HG03060 (cell line): ENCODE measurements at regions not wholly inside any gene's neighbourhood (a gene's known extent, or its start where the extent isn't known, plus 50 kb on each side); places are given as distances from the start of the nearest gene placed in this dataset.
"Not testable (repeated sequence)": the region's sequence is repeated elsewhere in the genome, so short reads cannot be mapped to it uniquely, and the experiment has no call there.

Source experiments
- ATAC-seq: cut with Tn5 transposase; IDR thresholded peaks from one replicate; pipeline ENCODE4 v1.9.1; 2021; ENCODE audit warnings: low read depth, moderate number of reproducible peaks; ENCODE audit not compliant: unreplicated experiment

DNA sequence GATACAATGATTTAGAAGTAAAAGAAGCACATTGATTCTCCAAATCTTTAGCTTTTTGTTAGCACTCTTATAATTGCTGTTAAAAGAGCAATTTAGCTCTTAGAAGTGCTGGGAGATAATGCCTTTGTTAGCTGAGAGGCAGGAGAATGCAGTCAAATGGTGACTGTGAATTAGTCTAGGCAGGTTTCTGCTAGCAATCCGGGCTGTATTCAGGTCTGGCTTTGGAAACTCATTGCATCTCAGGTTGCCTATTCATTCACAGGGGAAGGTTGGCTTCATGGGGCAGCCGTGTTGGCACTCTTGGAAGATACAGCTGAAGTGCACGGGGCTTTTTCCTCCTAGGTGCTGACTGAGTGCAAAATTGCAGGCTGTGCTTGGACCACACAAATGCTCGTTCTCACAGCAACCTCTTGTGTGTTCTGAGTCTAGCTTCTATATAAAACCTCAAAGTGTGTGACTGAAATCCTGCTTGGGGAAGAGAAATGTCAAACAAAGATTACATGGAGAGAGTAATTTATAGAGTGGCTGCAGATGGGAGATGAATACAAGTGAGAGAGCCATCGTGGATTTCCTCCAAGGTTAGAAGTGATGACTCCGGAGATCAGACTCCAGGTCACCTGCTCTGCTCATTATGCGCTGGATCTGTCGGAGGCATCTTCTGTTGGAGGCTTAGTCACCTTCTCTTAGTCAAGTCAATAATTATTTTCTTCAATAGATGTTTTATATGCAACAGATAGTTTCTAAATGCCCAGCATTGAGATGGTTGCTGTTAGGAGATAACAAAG, 167.8 kb downstream of the PMAIP1 start:
- ATAC-seq, result no peak

- ATAC-seq, result no peak
These were observed 166.6 kb downstream of the PMAIP1 start for GRCh38 chr18:60066219-60066975.

GRCh38 chr18:60064271-60064670, 164.5 kb downstream of the PMAIP1 start:
- ATAC-seq, result no peak

GRCh38 chr18:60062831-60063230, 163.0 kb downstream of the PMAIP1 start:
- ATAC-seq, result not testable (repeated sequence)

- ATAC-seq, result no peak
These were observed 162.6 kb downstream of the PMAIP1 start for GRCh38 chr18:60062396-60062795.

DNA sequence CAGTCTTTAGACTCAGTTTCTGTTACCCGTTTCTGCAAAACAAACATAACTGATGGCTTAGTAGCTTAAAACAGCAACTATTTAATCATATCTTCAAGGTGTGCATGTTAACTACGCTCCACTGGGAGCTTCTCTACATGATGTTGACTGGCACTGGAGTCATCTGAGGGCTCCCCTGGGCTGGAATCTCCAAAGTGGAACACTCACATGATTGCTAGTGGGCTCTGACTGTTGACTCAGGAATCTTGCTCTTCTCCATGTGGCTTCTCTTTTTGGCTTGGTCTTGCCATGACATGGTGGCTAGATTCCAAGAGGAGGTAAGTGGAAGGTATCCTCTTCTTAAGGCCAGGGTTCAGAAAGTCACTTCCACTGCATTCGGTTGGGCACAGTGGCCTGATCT, 160.8 kb downstream of the PMAIP1 start:
- ATAC-seq, result no peak

DNA sequence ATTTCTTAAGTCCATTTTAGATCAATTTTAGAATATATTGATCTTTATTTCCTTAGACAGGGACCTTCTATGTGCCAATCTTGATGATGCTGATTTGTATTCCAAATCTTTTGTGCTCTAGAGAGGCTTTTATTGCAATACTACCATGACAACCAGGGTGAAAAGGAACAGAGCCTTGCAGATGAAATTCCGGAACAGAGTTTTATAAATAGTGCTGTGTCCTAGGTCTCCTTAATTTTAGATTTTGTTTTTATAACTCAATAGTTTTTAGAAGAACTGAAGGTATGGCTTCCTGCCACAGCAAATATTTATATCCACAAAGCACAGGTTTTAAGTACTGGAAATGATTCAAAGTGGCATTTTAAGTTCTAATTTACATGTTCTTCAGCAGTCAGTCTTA, 160.2 kb downstream of the PMAIP1 start:
- ATAC-seq, result no peak

DNA sequence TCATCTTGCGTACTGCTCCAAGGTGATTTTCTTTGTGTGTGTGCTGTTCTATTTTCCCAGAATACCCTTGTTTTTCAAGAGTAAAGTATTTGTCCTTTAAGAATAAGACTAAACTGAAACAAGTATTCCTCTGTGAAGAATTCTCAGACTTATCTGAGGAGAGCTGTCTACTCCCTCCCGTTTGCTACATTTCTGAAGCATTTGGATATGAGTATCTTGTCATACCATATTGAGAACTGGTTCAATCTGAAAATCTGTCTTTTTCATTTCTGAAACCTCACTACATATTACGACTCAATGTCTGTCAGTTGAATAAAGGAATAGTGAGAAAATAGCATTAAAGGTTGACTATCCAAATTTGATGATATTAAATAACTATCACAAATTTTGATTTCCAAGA, 159.4 kb downstream of the PMAIP1 start:
- ATAC-seq, result no peak

GRCh38 chr18:60053747-60054304, 154.0 kb downstream of the PMAIP1 start:
- peak; percentile 60 for ATAC-seq

DNA sequence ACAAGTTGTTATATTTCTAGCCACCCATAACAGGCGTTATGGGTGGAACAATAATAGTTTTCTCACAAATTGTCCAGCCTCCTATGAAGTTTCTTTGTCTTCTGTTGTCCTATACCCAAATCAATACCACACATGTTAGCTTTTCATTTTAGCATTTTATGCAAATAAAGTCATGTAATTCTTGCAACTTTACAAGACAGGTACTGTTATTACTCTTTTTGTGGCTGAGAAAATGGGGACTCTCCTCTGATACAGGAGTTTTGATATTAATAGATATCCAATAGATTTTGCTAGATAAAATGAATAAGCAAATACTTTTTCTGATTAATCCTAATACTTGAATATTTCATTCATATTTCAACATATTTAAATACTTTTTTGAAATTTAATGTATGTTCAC, 151.0 kb downstream of the PMAIP1 start:
- no peak for ATAC-seq

GRCh38 chr18:60049172-60049571, 149.4 kb downstream of the PMAIP1 start:
- ATAC-seq, result no peak

DNA sequence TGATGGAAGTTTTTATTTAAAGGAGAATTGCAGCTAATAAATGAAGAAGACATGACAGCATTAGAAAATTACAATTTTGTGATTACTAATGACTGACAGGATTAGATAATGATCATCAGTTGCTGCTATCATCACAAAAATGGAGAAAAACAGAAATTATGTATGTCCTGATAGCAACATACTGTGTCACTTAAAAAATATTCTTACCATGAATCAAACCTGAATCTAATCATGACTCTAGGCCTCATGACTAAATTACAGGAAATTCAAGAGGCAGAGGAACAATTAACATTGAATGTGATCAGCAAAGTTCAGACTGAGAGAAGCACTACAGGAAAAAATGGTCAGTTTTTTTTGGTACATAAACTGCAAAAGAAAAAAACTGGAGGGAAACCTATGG, 147.8 kb downstream of the PMAIP1 start:
- ATAC-seq, result no peak

- ATAC-seq, result no peak
These were observed 144.7 kb downstream of the PMAIP1 start for GRCh38 chr18:60044290-60045006.

DNA sequence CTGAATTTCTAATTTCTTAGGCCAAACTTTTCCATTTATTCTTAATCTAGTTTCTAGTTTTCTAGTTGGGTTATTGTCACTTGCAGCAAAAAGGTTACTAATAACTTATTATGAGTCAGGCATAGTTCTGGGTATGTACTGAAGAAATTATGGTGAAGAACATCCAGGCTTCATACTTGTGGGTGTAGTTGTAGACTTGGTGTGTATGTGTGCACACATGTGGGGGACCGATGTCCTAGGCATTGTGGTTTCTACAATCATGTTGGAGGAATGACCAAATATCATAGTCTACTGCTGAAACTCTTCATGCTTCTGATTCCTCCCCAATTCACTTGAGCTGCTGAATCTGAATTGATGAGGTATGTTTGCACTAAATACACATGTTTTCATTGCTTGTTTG, 141.2 kb downstream of the PMAIP1 start:
- no peak for ATAC-seq

- ATAC-seq, result no peak
These were observed 138.9 kb downstream of the PMAIP1 start for GRCh38 chr18:60038731-60039130.

DNA sequence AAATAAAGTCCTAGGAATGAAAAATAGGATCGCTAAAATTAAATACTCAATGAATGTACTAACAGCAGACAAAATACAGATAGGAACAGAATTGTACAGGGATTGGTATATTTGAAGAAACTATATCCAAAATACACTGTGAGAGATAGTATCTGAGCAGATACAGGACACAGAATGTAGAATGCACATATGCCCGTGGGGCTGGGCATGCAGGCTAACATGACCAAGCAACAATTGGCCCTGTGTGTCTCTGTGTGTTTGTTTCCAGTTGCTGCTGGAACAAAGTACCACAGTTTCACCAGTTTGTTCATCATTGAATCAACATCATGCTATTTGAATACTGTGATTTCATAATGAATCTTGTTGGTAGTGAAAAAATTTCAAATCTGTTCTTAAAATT, 127.6 kb downstream of the PMAIP1 start:
- no peak for ATAC-seq

GRCh38 chr18:60024857-60025256, 125.1 kb downstream of the PMAIP1 start:
- no peak for ATAC-seq

DNA sequence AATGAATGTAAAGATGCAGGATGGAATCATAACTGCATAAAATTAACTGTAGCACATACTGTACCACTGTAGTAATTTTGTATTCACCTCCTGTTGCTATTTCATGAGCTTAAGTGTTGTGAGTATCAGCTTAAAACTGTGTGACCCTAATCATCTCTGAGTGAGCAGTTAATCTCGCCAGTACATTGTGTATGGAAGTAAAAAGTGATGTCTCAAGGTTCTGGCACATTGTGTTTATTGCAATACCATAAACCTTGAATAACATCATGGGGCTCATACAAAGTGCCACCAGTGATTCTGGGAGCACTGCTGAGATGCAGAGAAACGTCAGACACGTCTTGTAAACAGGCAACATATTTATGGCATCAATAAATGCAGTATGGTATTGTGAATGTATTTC, 124.5 kb downstream of the PMAIP1 start:
- no peak for ATAC-seq

- ATAC-seq, result no peak
These were observed 123.0 kb downstream of the PMAIP1 start for GRCh38 chr18:60022671-60023276.

- no peak for ATAC-seq
These were observed 121.8 kb downstream of the PMAIP1 start for GRCh38 chr18:60021556-60021955.
